HepG2 (cell line): ENCODE measurements at regions not wholly inside any gene's neighbourhood (a gene's known extent, or its start where the extent isn't known, plus 50 kb on each side); places are given as distances from the start of the nearest gene placed in this dataset.

Source experiments
- ATAC-seq: fragments of 200-7000 bp; cut with Tn5 transposase; 3 replicates; pipeline ENCODE4 v1.9.1; 2020; ENCODE audit warnings: mild to moderate bottlenecking, moderate library complexity
- BruUV-seq: library from RNA; stranded (reverse); fragments of 400-500 nt; replicated peaks from 2 replicates; lab custom pipeline; 2021; lab: Mats Ljungman, UMichigan
- CTCF ChIA-PET: fragments of 300-600 bp; formaldehyde crosslinking; extraction: SDS; loops from one replicate; lab custom pipeline; 2021; ENCODE audit warnings: low total read pairs, inconsistent platforms, low intra/inter-chr PET ratio; lab: Yijun Ruan, JAX
- POLR2A ChIA-PET: fragments of 350-600 bp; sonication (Branson Sonifier 250); formaldehyde crosslinking; loops from one replicate; lab custom pipeline; 2020; ENCODE audit warnings: antibody characterized with exemption, inconsistent platforms; lab: Yijun Ruan, JAX
- DNase-seq: peaks from one replicate; pipeline ENCODE4 v3.0.0-alpha.2; 2015; ENCODE audit warnings: low spot score
- FAIRE-seq: peaks from 3 replicates; lab custom pipeline; 2011; peaks lifted over from hg19 to GRCh38; lab: Jason Lieb, UNC
- H2AFZ ChIP-seq: one replicate; pipeline ENCODE4 v1.6.1; 2011; ENCODE audit warnings: low read length, inconsistent platforms
- H3K27ac ChIP-seq: fragments of 300-600 bp; 3 replicates; pipeline ENCODE4 v1.8.0; 2011; ENCODE audit warnings: mixed run types, mild to moderate bottlenecking, mixed read lengths, low read length, inconsistent platforms; ENCODE audit not compliant: insufficient read depth; ENCODE audit errors: extremely low read length
- H3K27me3 ChIP-seq, 2 experiments: fragments of 200-600 bp in 1 of 2; 2 replicates in 1 of 2; 3 replicates in 1 of 2; pipeline versions ENCODE4 v1.6.0 to v1.8.0; 2011; ENCODE audit warnings: low read length in 2 of 2, mild to moderate bottlenecking in 2 of 2, moderate library complexity in 2 of 2, inconsistent platforms in 1 of 2; ENCODE audit not compliant: insufficient read depth in 2 of 2, control insufficient read depth in 1 of 2
- H3K36me3 ChIP-seq, 2 experiments: fragments of 200-600 bp in 1 of 2; replicated peaks in 1 of 2; 2 replicates in 1 of 2; 3 replicates in 1 of 2; pipeline versions ENCODE4 v1.5.1 to v1.8.0; 2011; ENCODE audit warnings: low read length in 2 of 2, inconsistent platforms in 1 of 2; ENCODE audit not compliant: insufficient read depth in 2 of 2, control insufficient read depth in 1 of 2
- H3K4me1 ChIP-seq: 2 replicates; pipeline ENCODE4 v1.5.1; 2012; ENCODE audit warnings: low read length, inconsistent platforms; ENCODE audit not compliant: insufficient read depth
- H3K4me2 ChIP-seq: 2 replicates; pipeline ENCODE4 v1.6.0; 2011; ENCODE audit warnings: low read depth, low read length, inconsistent platforms
- H3K4me3 ChIP-seq, 3 experiments: fragments of 200-600 bp in 1 of 3; sonication (generic), shearing (Covaris generic) in 1 of 3; replicated peaks in 1 of 3; 2 replicates each; pipeline ENCODE4 v1.5.1; 2011 to 2016; ENCODE audit warnings: low read length in 3 of 3, inconsistent platforms in 2 of 3, low read depth in 2 of 3, mild to moderate bottlenecking in 2 of 3, control low read depth in 1 of 3, mixed read lengths in 1 of 3; ENCODE audit not compliant: insufficient read depth in 1 of 3
- H3K79me2 ChIP-seq: one replicate; pipeline ENCODE4 v1.6.1; 2011; ENCODE audit warnings: low read length, inconsistent platforms; ENCODE audit not compliant: insufficient read depth
- H3K9ac ChIP-seq: 2 replicates; pipeline ENCODE4 v1.6.0; 2011; ENCODE audit warnings: mild to moderate bottlenecking, low read depth, low read length, inconsistent platforms; ENCODE audit not compliant: insufficient read depth
- H3K9me3 ChIP-seq: 2 replicates; pipeline ENCODE4 v1.5.1; 2012; ENCODE audit warnings: mild to moderate bottlenecking, low read length
- H4K20me1 ChIP-seq: 2 replicates; pipeline ENCODE4 v1.6.0; 2011; ENCODE audit warnings: inconsistent platforms, mild to moderate bottlenecking, low read length, moderate library complexity; ENCODE audit not compliant: insufficient read depth
- HNRNPK ChIP-seq: fragments of 200-400 bp; formaldehyde crosslinking; IDR thresholded peaks from 2 replicates; pipeline ENCODE4 v1.6.1; 2018; ENCODE audit warnings: low read length, low read depth, moderate library complexity, mild to moderate bottlenecking; ENCODE audit not compliant: poor library complexity, severe bottlenecking
- HNRNPUL1 ChIP-seq: fragments of 200-400 bp; formaldehyde crosslinking; IDR thresholded peaks from 2 replicates; pipeline ENCODE4 v1.6.1; 2017; ENCODE audit warnings: low read depth, mild to moderate bottlenecking, low read length, moderate library complexity
- IKZF1 ChIP-seq: fragments of 450-650 bp; IDR thresholded peaks from 2 replicates; pipeline ENCODE4 v1.7.1; 2016
- ISX ChIP-seq: sonication (generic); formaldehyde crosslinking; conservative IDR thresholded peaks from 2 replicates; pipeline ENCODE4 v1.5.0; 2020; ENCODE audit warnings: missing genetic modification reagents
- NR3C1 ChIP-seq: sonication (generic); formaldehyde crosslinking; IDR thresholded peaks from 2 replicates; pipeline ENCODE4 v1.4.0; 2020; ENCODE audit warnings: missing genetic modification reagents
- SIN3B ChIP-seq: fragments of 150-350 bp; IDR thresholded peaks from 2 replicates; pipeline ENCODE4 v1.6.1; 2014; ENCODE audit warnings: low read length
- U2AF2 ChIP-seq: fragments of 200-400 bp; formaldehyde crosslinking; IDR thresholded peaks from 2 replicates; pipeline ENCODE4 v1.6.1; 2017; ENCODE audit warnings: low read depth, mild to moderate bottlenecking, low read length
- ZBTB1 ChIP-seq: sonication (generic); formaldehyde crosslinking; IDR thresholded peaks from 2 replicates; pipeline ENCODE4 v1.4.0; 2020; ENCODE audit warnings: missing genetic modification reagents, borderline replicate concordance
- ZFP82 ChIP-seq: sonication (generic); formaldehyde crosslinking; IDR thresholded peaks from 2 replicates; pipeline ENCODE4 v1.5.1; 2020; ENCODE audit warnings: mild to moderate bottlenecking, missing genetic modification reagents, borderline replicate concordance
- ZKSCAN1 ChIP-seq: fragments of 150-350 bp; IDR thresholded peaks from 2 replicates; pipeline ENCODE4 v1.6.1; 2014; ENCODE audit warnings: low read length
- ZNF780A ChIP-seq: sonication (generic); formaldehyde crosslinking; IDR thresholded peaks from 2 replicates; pipeline ENCODE4 v1.8.0; 2022; ENCODE audit warnings: mild to moderate bottlenecking, missing genetic modification reagents, moderate library complexity
- WGBS: methylation state at CpG from one replicate; pipeline ENCODE4 v1.1.6; 2017; ENCODE audit warnings: low lambda C conversion rate; 5-methylcytosine and 5-hydroxymethylcytosine counted together
- in situ Hi-C: cut with HindIII; loops from 2 replicates; pipeline ENCODE4 v1.10.0; 2017; ENCODE audit warnings: low pct_unique_long_range_greater_than_20kb; ENCODE audit not compliant: extremely low pct_ligation_motif_present
- intact Hi-C: fragments of 100-400 bp; cut with micrococcal nuclease; formaldehyde crosslinking; loops from one replicate; pipeline ENCODE4 v1.10.0; 2022; ENCODE audit not compliant: unreplicated experiment
- TF ChIP-seq, protein P1 (sequence below): sonication (generic); formaldehyde crosslinking; IDR thresholded peaks from 2 replicates; pipeline ENCODE4 v1.4.0; 2020; ENCODE audit warnings: missing genetic modification reagents
- TF ChIP-seq, protein P2 (sequence below): sonication (generic); formaldehyde crosslinking; IDR thresholded peaks from 2 replicates; pipeline ENCODE4 v1.4.0; 2020; ENCODE audit warnings: mild to moderate bottlenecking, low read depth, missing genetic modification reagents
- TF ChIP-seq, protein P3 (sequence below): IDR thresholded peaks from 2 replicates; pipeline ENCODE4 v1.6.1; 2016; ENCODE audit warnings: missing compliant biosample characterization, missing genetic modification reagents, borderline replicate concordance
- TF ChIP-seq, protein P4 (sequence below): sonication (generic); formaldehyde crosslinking; IDR thresholded peaks from 2 replicates; pipeline ENCODE4 v1.5.0; 2020; ENCODE audit warnings: mild to moderate bottlenecking, missing genetic modification reagents
- TF ChIP-seq, protein P5 (sequence below): sonication (generic); formaldehyde crosslinking; IDR thresholded peaks from 2 replicates; pipeline ENCODE4 v1.5.1; 2020; ENCODE audit warnings: mild to moderate bottlenecking, missing genetic modification reagents, moderate library complexity

DNA sequence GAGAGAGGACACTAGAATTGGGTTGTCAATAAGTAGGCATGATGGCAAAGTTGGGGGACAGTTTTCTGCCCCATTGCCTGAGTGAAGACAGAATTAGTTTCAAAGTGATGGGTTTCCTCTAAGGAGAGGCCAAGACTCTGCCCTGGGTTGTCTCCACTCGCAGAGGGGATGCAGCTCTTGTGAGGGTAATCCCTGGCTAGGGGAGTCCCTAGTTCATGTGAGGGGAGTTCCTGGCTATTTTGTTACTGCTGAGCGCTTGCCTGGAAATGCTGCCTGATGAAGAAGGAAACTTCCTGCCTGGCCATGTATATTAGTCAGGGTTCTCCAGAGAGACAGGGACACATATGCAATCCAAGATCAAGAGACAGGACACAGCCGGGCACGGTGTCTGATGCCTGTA is 501.5 kb downstream of the BCL11A start:
- no TSS peak for BruUV-seq
- FAIRE-seq (no peak), ATAC-seq (no peak), DNase-seq (no peak)
- POLR2A ChIA-PET, result no interaction called here
- in situ Hi-C loops (no loop called here), intact Hi-C loops (no loop called here)
- no peak overlapping the region for H3K4me2 ChIP-seq
- WGBS, result 26% methylated on average over 4 of the region's 4 CpGs
- CTCF ChIA-PET, result no interaction called here
- no peaks in the 10 kb centered on the region for H3K79me2 ChIP-seq
- no peaks in the 10 kb centered on the region for H3K9me3 ChIP-seq
- no peak overlapping the region for H3K27ac ChIP-seq
- no peak overlapping the region for H3K4me3 ChIP-seq
- no peaks in the 10 kb centered on the region for H3K4me1 ChIP-seq
- H4K20me1 ChIP-seq, result no peaks in the 10 kb centered on the region
- no peaks in the 10 kb centered on the region for H3K27me3 ChIP-seq
- no peak overlapping the region for H3K9ac ChIP-seq
- H3K36me3 ChIP-seq, result no peaks in the 10 kb centered on the region
- no peak overlapping the region for H2AFZ ChIP-seq
- TF ChIP-seq, protein P1, sequence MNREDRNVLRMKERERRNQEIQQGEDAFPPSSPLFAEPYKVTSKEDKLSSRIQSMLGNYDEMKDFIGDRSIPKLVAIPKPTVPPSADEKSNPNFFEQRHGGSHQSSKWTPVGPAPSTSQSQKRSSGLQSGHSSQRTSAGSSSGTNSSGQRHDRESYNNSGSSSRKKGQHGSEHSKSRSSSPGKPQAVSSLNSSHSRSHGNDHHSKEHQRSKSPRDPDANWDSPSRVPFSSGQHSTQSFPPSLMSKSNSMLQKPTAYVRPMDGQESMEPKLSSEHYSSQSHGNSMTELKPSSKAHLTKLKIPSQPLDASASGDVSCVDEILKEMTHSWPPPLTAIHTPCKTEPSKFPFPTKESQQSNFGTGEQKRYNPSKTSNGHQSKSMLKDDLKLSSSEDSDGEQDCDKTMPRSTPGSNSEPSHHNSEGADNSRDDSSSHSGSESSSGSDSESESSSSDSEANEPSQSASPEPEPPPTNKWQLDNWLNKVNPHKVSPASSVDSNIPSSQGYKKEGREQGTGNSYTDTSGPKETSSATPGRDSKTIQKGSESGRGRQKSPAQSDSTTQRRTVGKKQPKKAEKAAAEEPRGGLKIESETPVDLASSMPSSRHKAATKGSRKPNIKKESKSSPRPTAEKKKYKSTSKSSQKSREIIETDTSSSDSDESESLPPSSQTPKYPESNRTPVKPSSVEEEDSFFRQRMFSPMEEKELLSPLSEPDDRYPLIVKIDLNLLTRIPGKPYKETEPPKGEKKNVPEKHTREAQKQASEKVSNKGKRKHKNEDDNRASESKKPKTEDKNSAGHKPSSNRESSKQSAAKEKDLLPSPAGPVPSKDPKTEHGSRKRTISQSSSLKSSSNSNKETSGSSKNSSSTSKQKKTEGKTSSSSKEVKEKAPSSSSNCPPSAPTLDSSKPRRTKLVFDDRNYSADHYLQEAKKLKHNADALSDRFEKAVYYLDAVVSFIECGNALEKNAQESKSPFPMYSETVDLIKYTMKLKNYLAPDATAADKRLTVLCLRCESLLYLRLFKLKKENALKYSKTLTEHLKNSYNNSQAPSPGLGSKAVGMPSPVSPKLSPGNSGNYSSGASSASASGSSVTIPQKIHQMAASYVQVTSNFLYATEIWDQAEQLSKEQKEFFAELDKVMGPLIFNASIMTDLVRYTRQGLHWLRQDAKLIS (CRISPR knock-in tag), result no peak
- TF ChIP-seq ZBTB1 (CRISPR knock-in tag) (no peak), HNRNPUL1 (no peak), ZFP82 (CRISPR knock-in tag) (no peak), ZKSCAN1 (no peak), SIN3B (no peak), ZNF780A (CRISPR knock-in tag) (no peak), NR3C1 (CRISPR knock-in tag) (no peak), U2AF2 (no peak), IKZF1 (no peak), ISX (CRISPR knock-in tag) (no peak), HNRNPK (no peak)
- TF ChIP-seq, protein P2, sequence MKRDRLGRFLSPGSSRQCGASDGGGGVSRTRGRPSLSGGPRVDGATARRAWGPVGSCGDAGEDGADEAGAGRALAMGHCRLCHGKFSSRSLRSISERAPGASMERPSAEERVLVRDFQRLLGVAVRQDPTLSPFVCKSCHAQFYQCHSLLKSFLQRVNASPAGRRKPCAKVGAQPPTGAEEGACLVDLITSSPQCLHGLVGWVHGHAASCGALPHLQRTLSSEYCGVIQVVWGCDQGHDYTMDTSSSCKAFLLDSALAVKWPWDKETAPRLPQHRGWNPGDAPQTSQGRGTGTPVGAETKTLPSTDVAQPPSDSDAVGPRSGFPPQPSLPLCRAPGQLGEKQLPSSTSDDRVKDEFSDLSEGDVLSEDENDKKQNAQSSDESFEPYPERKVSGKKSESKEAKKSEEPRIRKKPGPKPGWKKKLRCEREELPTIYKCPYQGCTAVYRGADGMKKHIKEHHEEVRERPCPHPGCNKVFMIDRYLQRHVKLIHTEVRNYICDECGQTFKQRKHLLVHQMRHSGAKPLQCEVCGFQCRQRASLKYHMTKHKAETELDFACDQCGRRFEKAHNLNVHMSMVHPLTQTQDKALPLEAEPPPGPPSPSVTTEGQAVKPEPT (CRISPR knock-in tag), result no peak
- TF ChIP-seq, protein P3, sequence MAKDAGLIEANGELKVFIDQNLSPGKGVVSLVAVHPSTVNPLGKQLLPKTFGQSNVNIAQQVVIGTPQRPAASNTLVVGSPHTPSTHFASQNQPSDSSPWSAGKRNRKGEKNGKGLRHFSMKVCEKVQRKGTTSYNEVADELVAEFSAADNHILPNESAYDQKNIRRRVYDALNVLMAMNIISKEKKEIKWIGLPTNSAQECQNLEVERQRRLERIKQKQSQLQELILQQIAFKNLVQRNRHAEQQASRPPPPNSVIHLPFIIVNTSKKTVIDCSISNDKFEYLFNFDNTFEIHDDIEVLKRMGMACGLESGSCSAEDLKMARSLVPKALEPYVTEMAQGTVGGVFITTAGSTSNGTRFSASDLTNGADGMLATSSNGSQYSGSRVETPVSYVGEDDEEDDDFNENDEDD, result no peak
- TF ChIP-seq, protein P4, sequence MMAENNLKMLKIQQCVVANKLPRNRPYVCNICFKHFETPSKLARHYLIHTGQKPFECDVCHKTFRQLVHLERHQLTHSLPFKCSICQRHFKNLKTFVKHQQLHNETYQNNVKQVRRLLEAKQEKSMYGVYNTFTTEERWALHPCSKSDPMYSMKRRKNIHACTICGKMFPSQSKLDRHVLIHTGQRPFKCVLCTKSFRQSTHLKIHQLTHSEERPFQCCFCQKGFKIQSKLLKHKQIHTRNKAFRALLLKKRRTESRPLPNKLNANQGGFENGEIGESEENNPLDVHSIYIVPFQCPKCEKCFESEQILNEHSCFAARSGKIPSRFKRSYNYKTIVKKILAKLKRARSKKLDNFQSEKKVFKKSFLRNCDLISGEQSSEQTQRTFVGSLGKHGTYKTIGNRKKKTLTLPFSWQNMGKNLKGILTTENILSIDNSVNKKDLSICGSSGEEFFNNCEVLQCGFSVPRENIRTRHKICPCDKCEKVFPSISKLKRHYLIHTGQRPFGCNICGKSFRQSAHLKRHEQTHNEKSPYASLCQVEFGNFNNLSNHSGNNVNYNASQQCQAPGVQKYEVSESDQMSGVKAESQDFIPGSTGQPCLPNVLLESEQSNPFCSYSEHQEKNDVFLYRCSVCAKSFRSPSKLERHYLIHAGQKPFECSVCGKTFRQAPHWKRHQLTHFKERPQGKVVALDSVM, result no peak
- TF ChIP-seq, protein P5, sequence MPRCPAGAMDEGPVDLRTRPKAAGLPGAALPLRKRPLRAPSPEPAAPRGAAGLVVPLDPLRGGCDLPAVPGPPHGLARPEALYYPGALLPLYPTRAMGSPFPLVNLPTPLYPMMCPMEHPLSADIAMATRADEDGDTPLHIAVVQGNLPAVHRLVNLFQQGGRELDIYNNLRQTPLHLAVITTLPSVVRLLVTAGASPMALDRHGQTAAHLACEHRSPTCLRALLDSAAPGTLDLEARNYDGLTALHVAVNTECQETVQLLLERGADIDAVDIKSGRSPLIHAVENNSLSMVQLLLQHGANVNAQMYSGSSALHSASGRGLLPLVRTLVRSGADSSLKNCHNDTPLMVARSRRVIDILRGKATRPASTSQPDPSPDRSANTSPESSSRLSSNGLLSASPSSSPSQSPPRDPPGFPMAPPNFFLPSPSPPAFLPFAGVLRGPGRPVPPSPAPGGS (CRISPR knock-in tag), result no peak
